Common myeloid progenitor, CD34-positive (primary cell): ENCODE measurements at regions not wholly inside any gene's neighbourhood (a gene's known extent, or its start where the extent isn't known, plus 50 kb on each side); places are given as distances from the start of the nearest gene placed in this dataset.

ENCODE experiments used
- CTCF ChIA-PET: fragments of 350-600 bp; sonication (Branson Sonifier 250); formaldehyde crosslinking; loops from one replicate; lab custom pipeline; 2021; ENCODE audit warnings: antibody characterized with exemption; lab: Charles Lee
- POLR2A ChIA-PET: fragments of 350-600 bp; sonication (Branson Sonifier 250); formaldehyde crosslinking; loops from one replicate; lab custom pipeline; 2021; ENCODE audit warnings: antibody characterized with exemption; lab: Charles Lee
- DNase-seq, 3 donors: peaks; one replicate each; pipeline versions ENCODE4 v3.0.0 to v3.0.0-alpha.2; 2013
- H3K27ac ChIP-seq, 2 experiments: 1 replicate in 1 of 2; 2 replicates in 1 of 2; pipeline ENCODE4 v1.7.0; 2013; ENCODE audit warnings: inconsistent platforms in 2 of 2, low read length in 2 of 2, mild to moderate bottlenecking in 2 of 2, low read depth in 1 of 2, moderate library complexity in 1 of 2; ENCODE audit not compliant: severe bottlenecking in 2 of 2, insufficient read depth in 1 of 2, poor library complexity in 1 of 2
- H3K27me3 ChIP-seq, 5 experiments: replicated peaks in 2 of 5; 1 replicate in 3 of 5; 2 replicates in 2 of 5; pipeline versions ENCODE4 v1.6.1 to v1.7.0; 2013; ENCODE audit warnings: low read length in 4 of 5, mild to moderate bottlenecking in 2 of 5, moderate library complexity in 2 of 5, inconsistent platforms in 1 of 5; ENCODE audit not compliant: insufficient read depth in 5 of 5, control insufficient read depth in 4 of 5
- H3K36me3 ChIP-seq, 4 experiments: 1 replicate in 2 of 4; 2 replicates in 2 of 4; pipeline versions ENCODE4 v1.6.1 to v1.7.0; 2013; ENCODE audit warnings: low read length in 3 of 4, control low read depth in 1 of 4, mild to moderate bottlenecking in 1 of 4; ENCODE audit not compliant: control insufficient read depth in 4 of 4, insufficient read depth in 4 of 4
- H3K4me1 ChIP-seq, 4 experiments: 1 replicate in 3 of 4; 2 replicates in 1 of 4; pipeline versions ENCODE4 v1.6.1 to v1.7.1; 2013; ENCODE audit warnings: low read length in 3 of 4, mild to moderate bottlenecking in 3 of 4, control low read depth in 1 of 4, inconsistent platforms in 1 of 4, moderate library complexity in 1 of 4; ENCODE audit not compliant: control insufficient read depth in 4 of 4, insufficient read depth in 4 of 4; ENCODE audit errors: control extremely low read depth in 1 of 4
- H3K4me3 ChIP-seq, 7 experiments: 1 replicate in 4 of 7; 2 replicates in 3 of 7; pipeline versions ENCODE4 v1.5.1 to v1.7.0; 2013; ENCODE audit warnings: mild to moderate bottlenecking in 7 of 7, low read length in 6 of 7, moderate library complexity in 6 of 7, inconsistent platforms in 2 of 7, low read depth in 2 of 7, control low read depth in 1 of 7; ENCODE audit not compliant: insufficient read depth in 4 of 7, control insufficient read depth in 1 of 7; ENCODE audit errors: extremely low read depth in 1 of 7
- H3K9me3 ChIP-seq, 5 experiments: 1 replicate in 4 of 5; 2 replicates in 1 of 5; pipeline versions ENCODE4 v1.6.1 to v1.7.1; 2013; ENCODE audit warnings: low read length in 4 of 5, mild to moderate bottlenecking in 2 of 5, inconsistent platforms in 1 of 5, low read depth in 1 of 5, moderate library complexity in 1 of 5; ENCODE audit not compliant: control insufficient read depth in 4 of 5, insufficient read depth in 2 of 5; ENCODE audit errors: control extremely low read depth in 1 of 5
- WGBS: methylation state at CpG from one replicate; pipeline ENCODE4 v1.1.5; 2013; ENCODE audit not compliant: insufficient coverage; 5-methylcytosine and 5-hydroxymethylcytosine counted together

DNA sequence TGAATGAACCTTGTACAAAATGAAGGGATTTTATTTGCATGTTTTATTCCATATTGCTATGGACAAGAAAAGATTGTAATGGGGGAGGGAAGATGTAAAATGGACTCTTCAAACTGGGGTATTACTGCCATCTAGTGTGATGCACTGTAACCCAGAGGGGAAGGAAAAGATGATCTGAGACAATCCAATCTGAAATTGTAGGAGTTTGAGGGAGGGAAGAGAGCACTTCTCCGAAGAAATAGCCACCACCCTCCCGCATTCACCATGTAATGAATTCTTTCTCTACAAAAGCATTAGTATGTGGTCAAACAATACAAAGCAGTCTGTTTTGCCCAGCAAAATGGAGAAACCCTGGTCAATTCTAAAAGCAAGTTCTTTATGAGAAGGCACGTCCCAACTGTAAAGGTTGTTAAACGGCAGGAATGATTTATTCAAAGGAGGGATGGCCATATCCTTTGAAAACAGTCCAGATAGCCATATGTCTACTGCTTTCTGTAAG lies 679.5 kb upstream of the NRSN1 start:
- DNase-seq: peak in 2 of 3 donors; percentile 15 to 17
- Histone ChIP-seq H3K9me3 (no peaks in the 10 kb centered on the region), H3K4me1 (no peaks in the 10 kb centered on the region), H3K4me3 (no peak overlapping the region), H3K36me3 (no peaks in the 10 kb centered on the region), H3K27ac (no peak overlapping the region), H3K27me3 (no peaks in the 10 kb centered on the region)
- CTCF ChIA-PET: interaction anchor here (1.1 kb wide), 1 partner anchor 13 kb away, joined by 3 read pairs; no protein-coding TSS in a partner anchor
- POLR2A ChIA-PET: no interaction called here
- WGBS: 50% methylated on average over 2 of the region's 4 CpGs

DNA sequence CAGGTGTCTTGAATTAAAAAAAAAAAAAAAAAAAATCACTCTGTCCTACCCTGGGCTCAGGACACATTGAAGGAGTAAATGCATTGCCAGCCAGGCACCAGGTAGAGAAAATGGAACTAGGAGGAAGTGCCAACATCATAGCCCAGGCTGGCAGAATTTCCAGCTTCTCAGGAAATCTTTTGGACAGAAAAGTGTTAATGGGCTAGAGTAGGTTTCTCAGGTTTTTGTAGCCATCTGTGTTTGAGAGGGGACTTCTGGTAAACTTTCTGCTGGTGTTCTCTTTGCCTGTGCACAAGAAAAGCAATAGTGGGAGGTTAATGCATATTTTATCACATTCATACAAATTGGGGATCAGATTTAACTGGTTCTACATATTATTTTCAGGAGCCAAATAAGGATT lies 678.3 kb upstream of the NRSN1 start:
- DNase-seq: no peak
- Histone ChIP-seq H3K9me3 (no peaks in the 10 kb centered on the region), H3K36me3 (no peaks in the 10 kb centered on the region), H3K4me3 (no peak overlapping the region), H3K27ac (no peak overlapping the region), H3K27me3 (peaks cover 0 to 2% (median 0%) of the 10 kb centered on the region in 5 experiments), H3K4me1 (no peaks in the 10 kb centered on the region)
- ChIA-PET POLR2A (no interaction called here), CTCF (no interaction called here)

DNA sequence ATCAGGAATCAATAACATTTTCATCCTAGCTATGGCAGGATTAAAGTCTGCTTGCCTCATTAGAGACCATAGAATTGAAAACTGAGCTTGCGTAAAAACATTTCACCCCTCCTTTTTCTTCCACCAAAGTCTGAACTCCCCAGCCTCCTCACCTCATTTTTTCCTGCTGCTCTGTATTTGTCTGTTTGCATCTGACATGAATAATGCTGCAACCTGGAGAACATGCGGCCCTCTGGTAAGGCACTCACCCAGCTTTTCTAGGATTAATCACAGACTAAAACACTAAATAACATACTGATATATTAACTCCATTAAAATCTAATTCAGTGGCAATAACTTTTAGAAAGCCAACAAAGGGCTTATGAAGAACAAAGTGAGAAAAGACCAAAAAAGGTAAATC lies 677.7 kb upstream of the NRSN1 start:
- H3K4me3 ChIP-seq: no peak overlapping the region
- H3K27ac ChIP-seq: no peak overlapping the region
- peaks cover 0 to 2% (median 0%) of the 10 kb centered on the region in 5 experiments for H3K27me3 ChIP-seq
- H3K4me1 ChIP-seq: no peaks in the 10 kb centered on the region
- no peaks in the 10 kb centered on the region for H3K9me3 ChIP-seq
- DNase-seq: no peak
- ChIA-PET POLR2A (no interaction called here), CTCF (no interaction called here)
- no peaks in the 10 kb centered on the region for H3K36me3 ChIP-seq
- 89% methylated on average over 1 of the region's 2 CpGs for WGBS

DNA sequence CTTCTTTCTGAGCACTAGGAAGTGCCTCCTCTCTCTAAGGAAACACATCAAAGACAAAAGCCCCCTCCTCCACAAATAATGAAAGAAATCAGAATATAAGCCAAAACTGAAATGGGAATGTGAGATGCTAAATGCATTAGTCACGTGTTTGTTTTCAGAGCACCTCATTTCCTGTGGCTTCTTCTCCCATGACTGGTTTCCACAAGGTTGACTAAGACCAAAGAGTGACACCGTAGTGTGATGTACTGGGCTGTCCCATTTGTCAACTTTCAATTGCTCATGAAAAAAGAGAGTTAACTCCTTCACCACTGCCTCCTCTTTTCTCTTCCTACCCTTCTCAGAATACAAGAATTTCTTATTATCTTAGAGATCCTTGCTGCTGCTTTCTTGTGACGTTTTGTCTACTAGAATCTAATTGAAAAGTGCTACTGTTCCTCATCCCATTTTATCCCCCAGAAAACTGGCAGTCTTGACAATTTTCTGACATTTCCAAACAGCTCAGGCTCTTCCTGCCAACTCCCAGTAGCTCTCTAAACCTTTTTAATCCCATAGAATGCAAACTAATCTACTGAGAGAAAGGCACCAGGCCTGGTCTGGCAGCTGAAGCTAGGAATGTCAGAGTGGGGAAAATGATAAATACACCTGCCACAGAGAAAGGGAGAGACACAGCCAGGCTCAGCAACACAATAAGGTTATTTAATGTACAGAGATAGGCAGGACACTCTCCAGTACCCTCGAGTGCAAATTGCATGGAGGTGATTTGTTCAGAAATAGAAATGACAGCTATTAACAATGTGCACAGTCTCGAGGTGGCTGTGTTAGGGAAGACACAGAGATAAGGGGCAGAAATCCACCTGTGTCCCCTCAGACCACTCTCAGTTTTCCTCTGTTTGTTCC lies 671.7 kb upstream of the NRSN1 start:
- WGBS: 93% methylated on average over 4 of the region's 5 CpGs
- no peak overlapping the region for H3K27ac ChIP-seq
- no peak for DNase-seq
- CTCF ChIA-PET: no interaction called here
- POLR2A ChIA-PET: no interaction called here
- H3K27me3 ChIP-seq: peaks cover 0 to 2% (median 0%) of the 10 kb centered on the region in 5 experiments
- H3K36me3 ChIP-seq: no peaks in the 10 kb centered on the region
- H3K4me1 ChIP-seq: no peaks in the 10 kb centered on the region
- no peaks in the 10 kb centered on the region for H3K9me3 ChIP-seq
- no peak overlapping the region for H3K4me3 ChIP-seq

DNA sequence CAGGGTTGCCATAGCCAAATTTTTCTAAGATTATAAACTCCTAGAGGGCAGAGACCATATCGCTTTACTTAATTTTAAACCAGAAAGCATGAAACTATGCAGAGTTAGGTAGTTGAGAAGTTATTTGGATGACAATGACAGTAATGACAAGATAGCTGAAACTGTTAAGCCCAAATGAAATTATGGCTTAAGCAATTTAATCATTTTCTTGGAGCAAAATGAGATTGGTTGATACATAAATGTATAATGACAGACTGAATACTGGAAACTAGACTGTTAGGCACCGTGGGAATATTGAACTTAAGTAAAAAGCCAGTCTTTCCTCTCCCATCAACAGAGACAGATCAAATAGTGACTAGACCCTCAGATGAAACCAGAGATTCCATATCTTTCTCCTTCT lies 670.3 kb upstream of the NRSN1 start:
- WGBS: 100% methylated on average over 1 of the region's 2 CpGs
- POLR2A ChIA-PET: no interaction called here
- DNase-seq: no peak
- H3K9me3 ChIP-seq: no peaks in the 10 kb centered on the region
- no peaks in the 10 kb centered on the region for H3K36me3 ChIP-seq
- CTCF ChIA-PET: no interaction called here
- peaks cover 0 to 2% (median 0%) of the 10 kb centered on the region in 5 experiments for H3K27me3 ChIP-seq
- no peak overlapping the region for H3K4me3 ChIP-seq
- no peaks in the 10 kb centered on the region for H3K4me1 ChIP-seq
- no peak overlapping the region for H3K27ac ChIP-seq

DNA sequence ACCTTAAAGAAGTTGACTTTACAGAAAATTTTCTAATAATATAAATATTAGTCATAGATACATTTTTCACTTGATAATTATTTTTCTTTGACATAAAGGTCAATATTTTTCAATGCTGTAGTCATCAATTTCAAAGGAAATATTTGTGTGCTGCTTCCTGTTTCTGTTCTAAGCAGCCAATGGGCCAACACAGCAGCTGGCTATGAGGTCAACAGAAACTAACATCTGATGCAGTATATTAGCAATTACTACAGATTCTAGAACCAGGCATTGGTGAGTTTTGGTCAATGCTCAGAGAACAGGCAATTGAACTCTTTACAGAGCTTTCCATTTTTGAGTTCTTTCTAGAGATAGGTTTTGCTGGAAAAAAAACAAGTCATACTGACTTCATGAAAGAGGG lies 669.6 kb upstream of the NRSN1 start:
- POLR2A ChIA-PET: no interaction called here

DNA sequence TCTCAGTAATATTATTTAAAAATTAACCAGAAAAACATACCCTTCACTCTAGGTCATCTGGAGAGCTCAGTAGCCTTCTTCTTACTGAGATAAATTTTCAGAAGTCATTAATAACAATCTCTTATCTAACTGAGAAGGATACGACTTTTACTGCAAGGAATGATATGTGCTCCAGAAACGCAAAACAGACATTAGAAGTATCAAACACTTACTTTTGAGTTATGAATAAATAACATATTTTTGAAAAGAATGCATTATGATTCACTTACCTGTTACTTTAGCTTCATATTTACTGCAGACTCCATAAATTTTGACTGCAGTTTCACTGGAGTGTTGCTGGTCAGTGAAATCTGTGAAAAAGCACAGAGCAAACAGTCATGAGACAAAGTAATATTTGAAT lies 668.7 kb upstream of the NRSN1 start:
- POLR2A ChIA-PET: no interaction called here
- H3K27ac ChIP-seq: no peak overlapping the region
- no peak for DNase-seq
- H3K27me3 ChIP-seq: peaks cover 0 to 1% (median 0%) of the 10 kb centered on the region in 5 experiments
- no peak overlapping the region for H3K4me3 ChIP-seq
- 100% methylated on average over 1 of the region's 2 CpGs for whole genome bisulfite sequencing
- H3K36me3 ChIP-seq: no peaks in the 10 kb centered on the region
- H3K4me1 ChIP-seq: no peaks in the 10 kb centered on the region
- CTCF ChIA-PET: no interaction called here
- peaks cover 0 to 1% (median 0%) of the 10 kb centered on the region in 5 experiments for H3K9me3 ChIP-seq

More for the DNA sequence above, 669.6 kb upstream of the NRSN1 start:
- CTCF ChIA-PET: no interaction called here
- H3K4me1 ChIP-seq: no peaks in the 10 kb centered on the region
- H3K9me3 ChIP-seq: no peaks in the 10 kb centered on the region
- no peak overlapping the region for H3K27ac ChIP-seq
- H3K4me3 ChIP-seq: no peak overlapping the region
- H3K36me3 ChIP-seq: no peaks in the 10 kb centered on the region
- H3K27me3 ChIP-seq: peaks cover 0 to 2% (median 0%) of the 10 kb centered on the region in 5 experiments
- no peak for DNase-seq
